Stimulated activated CD8-positive, alpha-beta memory T cell treated with anti-CD3 and anti-CD28 coated beads, Interleukin-15, amount 100 ng/mL, for 24 hours (primary cell): ENCODE measurements at regions not wholly inside any gene's neighbourhood (a gene's known extent, or its start where the extent isn't known, plus 50 kb on each side); places are given as distances from the start of the nearest gene placed in this dataset.

Experiments
- DNase-seq: peaks from one replicate; pipeline ENCODE4 v3.0.0-alpha.2; 2020; ENCODE audit warnings: low read depth

- no peak for DNase-seq
Measured at GRCh38 chr10:78756604-78757343, 312.0 kb upstream of the ZMIZ1 start.

GRCh38 chr10:78757344-78757925 lies 311.3 kb upstream of the ZMIZ1 start:
- no peak for DNase-seq

GRCh38 chr10:78758176-78758575 lies 310.6 kb upstream of the ZMIZ1 start:
- DNase-seq, result no peak

- DNase-seq, result no peak
Measured at GRCh38 chr10:78759456-78760120, 309.2 kb upstream of the ZMIZ1 start.

GRCh38 chr10:78760463-78761310 lies 308.1 kb upstream of the ZMIZ1 start:
- DNase-seq, result no peak

- no peak for DNase-seq
Measured at GRCh38 chr10:78761311-78761781, 307.4 kb upstream of the ZMIZ1 start.

- DNase-seq, result no peak
Measured at GRCh38 chr10:78762086-78762630, 306.6 kb upstream of the ZMIZ1 start.

GRCh38 chr10:78763234-78763633 lies 305.5 kb upstream of the ZMIZ1 start:
- DNase-seq, result no peak

GRCh38 chr10:78763651-78764395 lies 304.9 kb upstream of the ZMIZ1 start:
- no peak for DNase-seq

- no peak for DNase-seq
Measured at GRCh38 chr10:78764436-78764835, 304.3 kb upstream of the ZMIZ1 start.

GRCh38 chr10:78764846-78765430 lies 303.8 kb upstream of the ZMIZ1 start:
- no peak for DNase-seq

GRCh38 chr10:78765726-78766335 lies 302.9 kb upstream of the ZMIZ1 start:
- DNase-seq, result no peak

GRCh38 chr10:78766603-78767002 lies 302.2 kb upstream of the ZMIZ1 start:
- DNase-seq, result no peak

- no peak for DNase-seq
Measured at GRCh38 chr10:78768041-78768835, 300.5 kb upstream of the ZMIZ1 start.

- DNase-seq, result no peak
Measured at GRCh38 chr10:78768876-78769275, 299.9 kb upstream of the ZMIZ1 start.

- no peak for DNase-seq
Measured at GRCh38 chr10:78769526-78769925, 299.2 kb upstream of the ZMIZ1 start.

- DNase-seq, result no peak
Measured at GRCh38 chr10:78770167-78771090, 298.3 kb upstream of the ZMIZ1 start.

- DNase-seq, result no peak
Measured at GRCh38 chr10:78771260-78771659, 297.5 kb upstream of the ZMIZ1 start.
